ENCODE measurements at regions not wholly inside any gene's neighbourhood (a gene's known extent, or its start where the extent isn't known, plus 50 kb on each side); places are given as distances from the start of the nearest gene placed in this dataset.
A peak's percentile ranks its signal among the peaks of the same experiment; 100 is the strongest.

DNA sequence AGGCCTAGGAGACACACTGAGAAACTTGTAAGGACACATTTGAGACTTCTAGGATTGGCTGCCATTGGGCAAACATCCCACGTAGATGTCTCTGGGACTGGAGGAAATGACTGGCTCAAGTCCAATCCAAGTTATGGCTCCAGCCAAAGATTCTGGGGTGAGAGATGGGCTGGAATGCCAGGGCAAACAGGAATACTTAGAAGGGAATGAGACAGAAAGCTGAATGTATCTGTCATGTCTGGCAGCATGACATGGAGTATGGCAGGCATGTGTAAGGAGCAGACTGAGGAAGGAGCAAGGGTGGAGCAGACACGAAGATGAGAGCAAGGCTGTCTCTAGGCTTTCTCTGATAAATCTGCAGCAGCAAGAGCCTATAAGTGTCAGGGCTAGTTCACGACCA lies 209.2 kb downstream of the PHLDA1 start:
- peaks cover 5% of the 10 kb centered on the region for H3K27me3 ChIP-seq (ENCODE audit: control insufficient read depth, insufficient read depth, low read length)
- H3K4me3 ChIP-seq (ENCODE audit: low read length), result no peak overlapping the region
- no peak overlapping the region for H3K4me2 ChIP-seq (ENCODE audit: low read length)
- H3K9me3 ChIP-seq (replicated peaks; ENCODE audit: low read length), result no peaks in the 10 kb centered on the region
- H3K4me1 ChIP-seq (ENCODE audit: control insufficient read depth, insufficient read depth, low read length), result peaks cover 52% of the 10 kb centered on the region
- no peak overlapping the region for H3K9ac ChIP-seq (ENCODE audit: low read depth, low read length)
- no peaks in the 10 kb centered on the region for H3K36me3 ChIP-seq (ENCODE audit: insufficient read depth, low read length)

DNA sequence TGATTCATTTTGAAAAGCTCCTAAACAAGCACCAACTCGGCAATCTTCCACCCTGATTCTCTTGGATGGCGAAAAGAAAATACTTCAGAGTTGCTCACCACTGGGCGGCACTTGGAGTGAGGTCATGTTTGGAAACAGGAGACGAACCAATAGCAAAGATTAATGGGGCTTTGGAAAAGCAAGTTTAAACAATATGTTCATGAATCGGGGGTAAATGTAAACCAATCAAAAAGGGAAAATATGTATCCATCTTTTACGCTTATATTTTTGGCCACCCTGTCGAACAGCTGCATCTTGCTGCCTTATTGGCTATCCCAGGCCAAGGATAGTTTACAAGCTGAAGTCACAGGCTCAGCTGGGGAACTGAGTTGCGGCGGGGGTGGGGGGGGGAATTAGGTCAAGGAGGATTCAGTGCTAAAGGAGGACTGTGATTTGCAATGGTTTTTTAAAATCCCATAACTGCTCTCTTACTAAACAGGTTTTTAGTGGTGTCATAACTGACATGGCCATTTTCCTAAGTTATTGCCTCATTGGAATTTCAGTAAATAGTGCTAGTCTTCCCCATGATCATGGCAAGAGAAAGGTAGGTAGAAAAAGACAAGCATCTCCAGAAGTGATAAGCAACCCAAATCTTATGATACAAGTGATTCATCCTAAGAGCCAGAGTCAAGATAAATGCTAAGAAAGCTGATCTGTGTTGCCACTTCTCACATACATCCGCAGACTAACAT lies 210.6 kb downstream of the PHLDA1 start:
- H3K27me3 ChIP-seq (ENCODE audit: control insufficient read depth, insufficient read depth, low read length), result peaks cover 5% of the 10 kb centered on the region
- peak overlapping the region; percentile 24 for H3K9ac ChIP-seq (ENCODE audit: low read depth, low read length)
- H3K4me2 ChIP-seq (ENCODE audit: low read length), result peak overlapping the region; percentile 64
- no peaks in the 10 kb centered on the region for H3K36me3 ChIP-seq (ENCODE audit: insufficient read depth, low read length)
- peaks cover 53% of the 10 kb centered on the region for H3K4me1 ChIP-seq (ENCODE audit: control insufficient read depth, insufficient read depth, low read length)
- peak overlapping the region; percentile 27 for H3K4me3 ChIP-seq (ENCODE audit: low read length)
- H3K9me3 ChIP-seq (replicated peaks; ENCODE audit: low read length), result no peaks in the 10 kb centered on the region

DNA sequence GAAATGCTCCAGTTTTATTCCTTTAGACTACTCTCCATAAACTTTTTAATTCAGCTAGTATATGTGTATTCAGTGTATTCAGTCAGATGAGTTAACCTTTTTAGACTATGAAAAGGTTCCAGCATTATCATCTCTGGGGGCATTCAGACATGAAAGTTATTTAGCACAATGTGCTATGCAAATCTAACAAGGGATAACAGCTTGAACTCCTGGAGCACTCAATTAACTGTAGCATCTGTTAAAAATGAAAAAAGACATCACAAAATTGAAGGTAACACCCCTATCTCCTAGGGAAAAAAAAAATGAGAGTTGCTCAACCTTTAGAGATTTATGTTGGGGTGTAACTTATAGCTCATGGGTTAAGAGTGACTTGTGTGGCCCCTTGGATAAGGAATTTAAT lies 211.5 kb downstream of the PHLDA1 start:
- Histone ChIP-seq H3K4me1 (ENCODE audit: control insufficient read depth, insufficient read depth, low read length) (peaks cover 54% of the 10 kb centered on the region), H3K9ac (ENCODE audit: low read depth, low read length) (peak overlapping the region; percentile 41), H3K4me2 (ENCODE audit: low read length) (no peak overlapping the region), H3K9me3 (replicated peaks; ENCODE audit: low read length) (no peaks in the 10 kb centered on the region), H3K36me3 (ENCODE audit: insufficient read depth, low read length) (no peaks in the 10 kb centered on the region), H3K27me3 (ENCODE audit: control insufficient read depth, insufficient read depth, low read length) (peaks cover 5% of the 10 kb centered on the region), H3K4me3 (ENCODE audit: low read length) (no peak overlapping the region)

- peaks cover 5% of the 10 kb centered on the region for H3K27me3 ChIP-seq (ENCODE audit: control insufficient read depth, insufficient read depth, low read length)
- H3K4me2 ChIP-seq (ENCODE audit: low read length), result no peak overlapping the region
- H3K4me3 ChIP-seq (ENCODE audit: low read length), result no peak overlapping the region
- H3K9ac ChIP-seq (ENCODE audit: low read depth, low read length), result no peak overlapping the region
- no peaks in the 10 kb centered on the region for H3K36me3 ChIP-seq (ENCODE audit: insufficient read depth, low read length)
- H3K4me1 ChIP-seq (ENCODE audit: control insufficient read depth, insufficient read depth, low read length), result peaks cover 51% of the 10 kb centered on the region
- no peaks in the 10 kb centered on the region for H3K9me3 ChIP-seq (replicated peaks; ENCODE audit: low read length)
Measured at GRCh38 chr12:75819512-75819911, 212.1 kb downstream of the PHLDA1 start.

GRCh38 chr12:75818863-75819262 lies 212.7 kb downstream of the PHLDA1 start:
- no peak overlapping the region for H3K4me2 ChIP-seq (ENCODE audit: low read length)
- H3K36me3 ChIP-seq (ENCODE audit: insufficient read depth, low read length), result no peaks in the 10 kb centered on the region
- no peaks in the 10 kb centered on the region for H3K9me3 ChIP-seq (replicated peaks; ENCODE audit: low read length)
- H3K9ac ChIP-seq (ENCODE audit: low read depth, low read length), result no peak overlapping the region
- peaks cover 51% of the 10 kb centered on the region for H3K4me1 ChIP-seq (ENCODE audit: control insufficient read depth, insufficient read depth, low read length)
- peaks cover 5% of the 10 kb centered on the region for H3K27me3 ChIP-seq (ENCODE audit: control insufficient read depth, insufficient read depth, low read length)
- no peak overlapping the region for H3K4me3 ChIP-seq (ENCODE audit: low read length)

DNA sequence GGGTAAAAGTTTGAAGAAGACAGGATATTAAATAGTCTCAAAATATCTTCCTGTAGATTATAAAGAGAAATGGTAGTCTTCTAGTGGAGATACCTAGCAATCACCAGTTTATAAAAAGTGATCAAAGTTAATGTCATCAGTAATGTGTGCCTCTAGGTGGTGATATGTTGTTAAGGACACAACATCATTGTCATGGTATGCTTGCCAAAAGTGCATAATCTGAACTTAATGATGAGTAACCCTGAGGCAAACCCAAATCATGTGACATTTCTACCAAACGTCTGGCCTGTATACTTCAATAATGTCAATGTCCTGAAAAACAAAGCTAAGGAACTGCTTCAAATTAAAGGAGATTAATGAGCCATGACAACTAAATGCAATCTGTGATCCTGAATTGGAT lies 214.7 kb downstream of the PHLDA1 start:
- Histone ChIP-seq H3K36me3 (ENCODE audit: insufficient read depth, low read length) (no peaks in the 10 kb centered on the region), H3K9me3 (replicated peaks; ENCODE audit: low read length) (no peaks in the 10 kb centered on the region), H3K9ac (ENCODE audit: low read depth, low read length) (no peak overlapping the region), H3K4me2 (ENCODE audit: low read length) (no peak overlapping the region), H3K4me3 (ENCODE audit: low read length) (no peak overlapping the region), H3K27me3 (ENCODE audit: control insufficient read depth, insufficient read depth, low read length) (no peaks in the 10 kb centered on the region), H3K4me1 (ENCODE audit: control insufficient read depth, insufficient read depth, low read length) (peaks cover 53% of the 10 kb centered on the region)

DNA sequence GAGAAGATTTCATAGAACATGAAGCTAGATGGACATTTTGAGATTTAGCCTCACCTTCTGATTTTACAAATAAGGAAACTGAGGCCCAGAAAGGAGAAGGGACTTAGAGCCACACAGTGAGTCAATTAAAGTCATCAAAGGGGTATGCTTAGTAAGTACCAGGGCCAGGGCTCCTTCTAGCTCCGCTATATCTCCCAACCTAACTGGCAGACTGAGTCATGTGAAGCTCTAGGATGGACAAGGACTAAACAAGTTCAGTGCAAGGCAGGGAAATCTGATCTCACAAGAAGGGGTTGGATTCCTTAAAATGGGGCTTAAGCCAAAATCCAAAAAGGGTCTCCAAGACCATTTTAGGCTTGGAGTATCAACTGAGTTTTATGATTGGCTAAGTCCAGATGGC lies 215.8 kb downstream of the PHLDA1 start:
- Histone ChIP-seq H3K4me3 (ENCODE audit: low read length) (no peak overlapping the region), H3K9me3 (replicated peaks; ENCODE audit: low read length) (no peaks in the 10 kb centered on the region), H3K9ac (ENCODE audit: low read depth, low read length) (peak overlapping the region; percentile 52)

GRCh38 chr12:75814851-75815754 lies 216.5 kb downstream of the PHLDA1 start:
- H3K36me3 ChIP-seq (ENCODE audit: insufficient read depth, low read length), result no peaks in the 10 kb centered on the region
- H3K4me1 ChIP-seq (ENCODE audit: control insufficient read depth, insufficient read depth, low read length), result peaks cover 40% of the 10 kb centered on the region
- H3K9me3 ChIP-seq (replicated peaks; ENCODE audit: low read length), result no peaks in the 10 kb centered on the region
- H3K4me2 ChIP-seq (ENCODE audit: low read length), result peak overlapping the region; percentile 27
- H3K9ac ChIP-seq (ENCODE audit: low read depth, low read length), result peak overlapping the region; percentile 52
- H3K27me3 ChIP-seq (ENCODE audit: control insufficient read depth, insufficient read depth, low read length), result no peaks in the 10 kb centered on the region
- H3K4me3 ChIP-seq (ENCODE audit: low read length), result no peak overlapping the region

More for the DNA sequence above, 215.8 kb downstream of the PHLDA1 start:
- H3K4me2 ChIP-seq (ENCODE audit: low read length), result peak overlapping the region; percentile 27
- H3K36me3 ChIP-seq (ENCODE audit: insufficient read depth, low read length), result no peaks in the 10 kb centered on the region
- peaks cover 45% of the 10 kb centered on the region for H3K4me1 ChIP-seq (ENCODE audit: control insufficient read depth, insufficient read depth, low read length)
- no peaks in the 10 kb centered on the region for H3K27me3 ChIP-seq (ENCODE audit: control insufficient read depth, insufficient read depth, low read length)

- H3K4me1 ChIP-seq (ENCODE audit: control insufficient read depth, insufficient read depth, low read length), result peaks cover 26% of the 10 kb centered on the region
Measured at GRCh38 chr12:75813072-75813471, 218.5 kb downstream of the PHLDA1 start.

GRCh38 chr12:75812271-75813018 lies 219.1 kb downstream of the PHLDA1 start:
- Histone ChIP-seq H3K9me3 (replicated peaks; ENCODE audit: low read length) (no peaks in the 10 kb centered on the region), H3K4me3 (ENCODE audit: low read length) (peak overlapping the region; percentile 31), H3K4me1 (ENCODE audit: control insufficient read depth, insufficient read depth, low read length) (peaks cover 25% of the 10 kb centered on the region), H3K4me2 (ENCODE audit: low read length) (peak overlapping the region; percentile 63), H3K9ac (ENCODE audit: low read depth, low read length) (peak overlapping the region; percentile 26), H3K27me3 (ENCODE audit: control insufficient read depth, insufficient read depth, low read length) (no peaks in the 10 kb centered on the region), H3K36me3 (ENCODE audit: insufficient read depth, low read length) (no peaks in the 10 kb centered on the region)

More at GRCh38 chr12:75813072-75813471, 218.5 kb downstream of the PHLDA1 start:
- no peak overlapping the region for H3K4me3 ChIP-seq (ENCODE audit: low read length)
- no peak overlapping the region for H3K9ac ChIP-seq (ENCODE audit: low read depth, low read length)
- H3K4me2 ChIP-seq (ENCODE audit: low read length), result no peak overlapping the region
- H3K9me3 ChIP-seq (replicated peaks; ENCODE audit: low read length), result no peaks in the 10 kb centered on the region
- no peaks in the 10 kb centered on the region for H3K27me3 ChIP-seq (ENCODE audit: control insufficient read depth, insufficient read depth, low read length)
- no peaks in the 10 kb centered on the region for H3K36me3 ChIP-seq (ENCODE audit: insufficient read depth, low read length)

DNA sequence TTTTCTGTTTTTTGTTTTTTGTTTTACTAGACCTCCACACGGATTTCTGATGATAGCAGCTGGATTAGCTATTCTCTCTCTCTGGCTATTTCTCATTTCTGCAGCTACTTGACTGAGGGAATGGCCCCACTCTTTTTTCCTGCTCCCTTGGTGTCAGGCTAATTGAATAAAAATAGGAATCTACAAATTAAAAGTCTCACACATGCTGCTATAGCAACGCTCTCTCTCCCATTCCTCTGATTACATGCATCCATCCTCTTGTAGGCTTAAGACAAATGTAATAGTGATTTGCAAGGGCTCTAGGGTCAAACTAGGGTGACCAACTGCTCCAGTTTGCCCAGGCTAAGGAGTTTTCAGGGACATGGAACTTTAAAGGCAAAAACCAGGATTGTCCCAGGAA lies 221.8 kb downstream of the PHLDA1 start:
- Histone ChIP-seq H3K9ac (ENCODE audit: low read depth, low read length) (no peak overlapping the region), H3K36me3 (ENCODE audit: insufficient read depth, low read length) (no peaks in the 10 kb centered on the region), H3K4me1 (ENCODE audit: control insufficient read depth, insufficient read depth, low read length) (peaks cover 7% of the 10 kb centered on the region), H3K27me3 (ENCODE audit: control insufficient read depth, insufficient read depth, low read length) (no peaks in the 10 kb centered on the region), H3K4me3 (ENCODE audit: low read length) (no peak overlapping the region), H3K9me3 (replicated peaks; ENCODE audit: low read length) (no peaks in the 10 kb centered on the region), H3K4me2 (ENCODE audit: low read length) (no peak overlapping the region)
